B cell (primary cell): ENCODE measurements at regions not wholly inside any gene's neighbourhood (a gene's known extent, or its start where the extent isn't known, plus 50 kb on each side); places are given as distances from the start of the nearest gene placed in this dataset.

ENCODE experiments used
- ATAC-seq: fragments of 200-7000 bp; cut with Tn5 transposase; one replicate; pipeline ENCODE4 v1.10.0; 2021; ENCODE audit warnings: low read depth, mild to moderate bottlenecking, moderate number of reproducible peaks, moderate library complexity
- CTCF ChIA-PET: fragments of 350-600 bp; sonication (Branson Sonifier 250); formaldehyde crosslinking; loops from one replicate; lab custom pipeline; 2021; ENCODE audit warnings: antibody characterized with exemption, inconsistent platforms; lab: Charles Lee
- POLR2A ChIA-PET: fragments of 350-600 bp; sonication (Branson Sonifier 250); formaldehyde crosslinking; loops from one replicate; lab custom pipeline; 2021; ENCODE audit warnings: antibody characterized with exemption; lab: Charles Lee
- DNase-seq: peaks from one replicate; pipeline ENCODE4 v3.0.0; 2013
- H2AFZ ChIP-seq: 2 replicates; pipeline ENCODE4 v1.6.1; 2012; ENCODE audit warnings: mild to moderate bottlenecking, low read depth, low read length; ENCODE audit not compliant: insufficient read depth, poor library complexity, severe bottlenecking
- H3K27ac ChIP-seq, 2 donors: 1 replicate in 1 of 2; 2 replicates in 1 of 2; pipeline ENCODE4 v1.5.1; 2012 to 2013; ENCODE audit warnings: low read length in 2 of 2, mild to moderate bottlenecking in 2 of 2, moderate library complexity in 1 of 2
- H3K27me3 ChIP-seq, 4 experiments: fragments of 200-600 bp in 1 of 4; sonication (generic) in 1 of 4; replicated peaks in 1 of 4; 1 replicate in 2 of 4; 2 replicates in 2 of 4; pipeline versions ENCODE4 v1.6.1 to v1.7.0; 2013 to 2016; ENCODE audit warnings: low read length in 3 of 4, mild to moderate bottlenecking in 2 of 4, mixed read lengths in 1 of 4, moderate library complexity in 1 of 4; ENCODE audit not compliant: insufficient read depth in 4 of 4, control insufficient read depth in 3 of 4; ENCODE audit errors: control extremely low read depth in 1 of 4
- H3K36me3 ChIP-seq, 2 experiments: replicated peaks in 1 of 2; 1 replicate in 1 of 2; 2 replicates in 1 of 2; pipeline versions ENCODE4 v1.6.1 to v1.7.1; 2013; ENCODE audit warnings: low read length in 1 of 2; ENCODE audit not compliant: insufficient read depth in 2 of 2, control insufficient read depth in 1 of 2; ENCODE audit errors: control extremely low read depth in 1 of 2, extremely low read depth in 1 of 2
- H3K4me1 ChIP-seq, 2 donors: fragments of 200-600 bp in 1 of 2; sonication (generic) in 1 of 2; 1 replicate in 1 of 2; 2 replicates in 1 of 2; pipeline versions ENCODE4 v1.5.1 to v1.6.1; 2013 to 2017; ENCODE audit warnings: low read length in 2 of 2; ENCODE audit not compliant: control insufficient read depth in 2 of 2, insufficient read depth in 2 of 2
- H3K4me2 ChIP-seq: replicated peaks from 2 replicates; pipeline ENCODE3; 2012; ENCODE audit warnings: mild to moderate bottlenecking, low read depth, low read length; ENCODE audit not compliant: poor library complexity, severe bottlenecking
- H3K4me3 ChIP-seq, 5 experiments: fragments of 200-600 bp in 1 of 5; sonication (generic) in 1 of 5; 1 replicate in 3 of 5; 2 replicates in 2 of 5; pipeline versions ENCODE4 v1.5.1 to v1.7.0; 2011 to 2016; ENCODE audit warnings: low read length in 4 of 5, mild to moderate bottlenecking in 4 of 5, low read depth in 2 of 5, control low read depth in 1 of 5, moderate library complexity in 1 of 5; ENCODE audit not compliant: insufficient read depth in 1 of 5; ENCODE audit errors: control extremely low read depth in 1 of 5, extremely low read depth in 1 of 5
- H3K79me2 ChIP-seq: fragments of 200-600 bp; sonication (generic); one replicate; pipeline ENCODE4 v1.6.0; 2016; ENCODE audit warnings: low read length; ENCODE audit not compliant: control insufficient read depth, insufficient read depth
- H3K9ac ChIP-seq: fragments of 200-600 bp; sonication (generic); 2 replicates; pipeline ENCODE4 v1.6.1; 2017; ENCODE audit warnings: mild to moderate bottlenecking, low read length, moderate library complexity
- H3K9me3 ChIP-seq, 3 donors: one replicate each; pipeline versions ENCODE4 v1.6.1 to v1.7.1; 2013; ENCODE audit warnings: low read length in 2 of 3; ENCODE audit not compliant: control insufficient read depth in 2 of 3, insufficient read depth in 1 of 3; ENCODE audit errors: control extremely low read depth in 1 of 3
- H4K20me1 ChIP-seq: 2 replicates; pipeline ENCODE4 v1.6.0; 2012; ENCODE audit warnings: mild to moderate bottlenecking, low read length; ENCODE audit not compliant: insufficient read depth, control insufficient read depth, poor library complexity, severe bottlenecking
- H3K27ac Mint-ChIP-seq: one replicate; pipeline ENCODE4 v1.8.0; 2021; ENCODE audit warnings: mixed read lengths
- H3K27me3 Mint-ChIP-seq: one replicate; pipeline ENCODE4 v1.8.0; 2021; ENCODE audit warnings: mixed read lengths
- H3K4me1 Mint-ChIP-seq: one replicate; pipeline ENCODE4 v1.8.0; 2021; ENCODE audit warnings: mixed read lengths
- H3K4me3 Mint-ChIP-seq: one replicate; pipeline ENCODE4 v1.8.0; 2021; ENCODE audit warnings: mixed read lengths
- H3K9me3 Mint-ChIP-seq: one replicate; pipeline ENCODE4 v1.8.0; 2022; ENCODE audit warnings: mixed read lengths; ENCODE audit not compliant: insufficient read depth
- CTCF ChIP-seq: fragments of 200-600 bp; IDR thresholded peaks from one replicate; pipeline ENCODE4 v1.8.0; 2022; ENCODE audit warnings: antibody characterized with exemption, mild to moderate bottlenecking
- EZH2 ChIP-seq: IDR thresholded peaks from 2 replicates; pipeline ENCODE4 v1.6.1; 2012; ENCODE audit warnings: borderline replicate concordance, low read depth, mild to moderate bottlenecking, moderate library complexity, low read length; ENCODE audit not compliant: insufficient read depth, poor library complexity, severe bottlenecking
- WGBS: methylation state at CpG from one replicate; pipeline ENCODE4 v1.1.5; 2013; ENCODE audit warnings: missing lambda C conversion rate; ENCODE audit not compliant: insufficient coverage; 5-methylcytosine and 5-hydroxymethylcytosine counted together
- intact Hi-C: fragments of 100-400 bp; cut with micrococcal nuclease; formaldehyde crosslinking; loops from one replicate; pipeline ENCODE4 v1.10.0; 2022

GRCh38 chr6:6730831-6731230 lies 142.3 kb downstream of the LY86 start:
- Histone ChIP-seq H3K4me2 (no peak overlapping the region), H3K27ac (no peak overlapping the region), H3K27me3 (peaks cover 0 to 19% (median 7%) of the 10 kb centered on the region in 4 experiments), H3K36me3 (no peaks in the 10 kb centered on the region), H3K79me2 (no peaks in the 10 kb centered on the region), H4K20me1 (no peaks in the 10 kb centered on the region), H2AFZ (no peak overlapping the region), H3K9ac (no peak overlapping the region), H3K4me1 (no peaks in the 10 kb centered on the region), H3K4me3 (no peak overlapping the region), H3K9me3 (no peaks in the 10 kb centered on the region)
- CTCF ChIA-PET = no interaction called here
- Mint-ChIP-seq H3K9me3 (no peaks in the 10 kb centered on the region), H3K27ac (no peak overlapping the region), H3K4me1 (peaks cover 2% of the 10 kb centered on the region), H3K4me3 (no peak overlapping the region), H3K27me3 (peaks cover 47% of the 10 kb centered on the region)
- POLR2A ChIA-PET = no interaction called here
- no peak for TF ChIP-seq EZH2
- TF ChIP-seq CTCF = no peak
- intact Hi-C loops = no loop called here
- WGBS = 80% methylated on average over 1 of the region's 2 CpGs
- ATAC-seq (no peak), DNase-seq (no peak)

- no peak for ATAC-seq
- no peak overlapping the region for H3K4me3 Mint-ChIP-seq
- no peak overlapping the region for H3K9ac ChIP-seq
Observed at GRCh38 chr6:6734479-6735465, 146.3 kb downstream of the LY86 start.

More at GRCh38 chr6:6734479-6735465, 146.3 kb downstream of the LY86 start:
- H3K4me2 ChIP-seq = no peak overlapping the region
- no peak overlapping the region for H3K4me3 ChIP-seq
- H3K27me3 ChIP-seq = peaks cover 0 to 24% (median 5%) of the 10 kb centered on the region in 4 experiments
- peaks cover 52% of the 10 kb centered on the region for H3K27me3 Mint-ChIP-seq
- no peaks in the 10 kb centered on the region for H3K9me3 Mint-ChIP-seq
- no peak overlapping the region for H3K27ac ChIP-seq
- intact Hi-C loops = no loop called here
- 95% methylated on average over 13 of the region's 16 CpGs for WGBS
- no peaks in the 10 kb centered on the region for H3K4me1 ChIP-seq
- H3K27ac Mint-ChIP-seq = no peak overlapping the region
- TF ChIP-seq EZH2 (no peak), CTCF (no peak)
- CTCF ChIA-PET = interaction anchor here (0.5 to 1.1 kb wide), 2 partner anchors 32 to 76 kb away, joined by 3 read pairs; no protein-coding TSS in a partner anchor
- H4K20me1 ChIP-seq = no peaks in the 10 kb centered on the region
- H2AFZ ChIP-seq = no peak overlapping the region
- POLR2A ChIA-PET = no interaction called here
- H3K79me2 ChIP-seq = no peaks in the 10 kb centered on the region
- H3K4me1 Mint-ChIP-seq = no peaks in the 10 kb centered on the region
- H3K9me3 ChIP-seq = no peaks in the 10 kb centered on the region
- no peaks in the 10 kb centered on the region for H3K36me3 ChIP-seq
- no peak for DNase-seq
